ENCODE measurements at regions not wholly inside any gene's neighbourhood (a gene's known extent, or its start where the extent isn't known, plus 50 kb on each side); places are given as distances from the start of the nearest gene placed in this dataset.

DNA sequence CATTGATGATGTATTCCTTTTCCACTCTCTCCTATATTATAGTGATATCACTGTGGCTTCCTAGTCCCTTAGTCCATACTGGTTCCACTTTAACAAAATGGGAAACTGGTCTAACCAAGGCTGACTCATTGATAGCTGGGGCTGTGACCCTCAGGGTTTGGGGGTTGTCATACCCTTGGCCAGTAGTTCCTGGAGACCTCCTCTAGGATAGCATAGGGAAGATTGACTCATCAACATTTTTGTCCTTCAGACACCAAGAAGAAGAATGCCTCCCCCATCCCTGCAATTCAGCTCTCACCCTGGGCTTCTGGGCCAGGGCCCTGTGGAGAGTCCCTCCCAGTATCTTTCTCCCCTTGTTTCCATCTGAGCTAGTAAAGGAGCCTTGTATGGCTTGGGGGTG is 68.8 kb upstream of the PRPS1 start:
- intact Hi-C loops (cut with micrococcal nuclease), result no loop called here
- H3K79me2 ChIP-seq (ENCODE audit: insufficient read depth, low read length), result no peaks in the 10 kb centered on the region
- DNase-seq, result no peak
- H3K27ac ChIP-seq (ENCODE audit: low read depth in 1 of 2, low read length in 2 of 2), result no peak overlapping the region
- H3K9me3 ChIP-seq (replicated peaks in 1 of 2; ENCODE audit: control insufficient read depth in 1 of 2, insufficient read depth in 1 of 2, low read length in 2 of 2), result no peaks in the 10 kb centered on the region
- TF ChIP-seq, protein P1, sequence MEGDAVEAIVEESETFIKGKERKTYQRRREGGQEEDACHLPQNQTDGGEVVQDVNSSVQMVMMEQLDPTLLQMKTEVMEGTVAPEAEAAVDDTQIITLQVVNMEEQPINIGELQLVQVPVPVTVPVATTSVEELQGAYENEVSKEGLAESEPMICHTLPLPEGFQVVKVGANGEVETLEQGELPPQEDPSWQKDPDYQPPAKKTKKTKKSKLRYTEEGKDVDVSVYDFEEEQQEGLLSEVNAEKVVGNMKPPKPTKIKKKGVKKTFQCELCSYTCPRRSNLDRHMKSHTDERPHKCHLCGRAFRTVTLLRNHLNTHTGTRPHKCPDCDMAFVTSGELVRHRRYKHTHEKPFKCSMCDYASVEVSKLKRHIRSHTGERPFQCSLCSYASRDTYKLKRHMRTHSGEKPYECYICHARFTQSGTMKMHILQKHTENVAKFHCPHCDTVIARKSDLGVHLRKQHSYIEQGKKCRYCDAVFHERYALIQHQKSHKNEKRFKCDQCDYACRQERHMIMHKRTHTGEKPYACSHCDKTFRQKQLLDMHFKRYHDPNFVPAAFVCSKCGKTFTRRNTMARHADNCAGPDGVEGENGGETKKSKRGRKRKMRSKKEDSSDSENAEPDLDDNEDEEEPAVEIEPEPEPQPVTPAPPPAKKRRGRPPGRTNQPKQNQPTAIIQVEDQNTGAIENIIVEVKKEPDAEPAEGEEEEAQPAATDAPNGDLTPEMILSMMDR (IDR thresholded peaks at IDR 0.05), result no peak
- Mint-ChIP-seq H3K4me1 (no peaks in the 10 kb centered on the region), H3K4me3 (no peak overlapping the region), H3K9me3 (no peaks in the 10 kb centered on the region), H3K27ac (no peak overlapping the region), H3K27me3 (ENCODE audit: low read depth in 3 of 3) (peaks cover 1 to 6% (median 2%) of the 10 kb centered on the region in 3 donors), H3K36me3 (no peaks in the 10 kb centered on the region)
- H3K27me3 ChIP-seq (ENCODE audit: control insufficient read depth in 2 of 2, insufficient read depth in 2 of 2, low read length in 2 of 2), result no peaks in the 10 kb centered on the region
- no peaks in the 10 kb centered on the region for H4K20me1 ChIP-seq (ENCODE audit: insufficient read depth, low read length)
- no peak overlapping the region for H3K4me2 ChIP-seq (replicated peaks; ENCODE audit: extremely low read depth, low read length, poor library complexity, severe bottlenecking)
- H2AFZ ChIP-seq (ENCODE audit: insufficient read depth, low read depth, low read length, poor library complexity, severe bottlenecking), result no peak overlapping the region
- H3K9ac ChIP-seq (ENCODE audit: insufficient read depth, low read length, poor library complexity, severe bottlenecking), result no peak overlapping the region
- H3K36me3 ChIP-seq (replicated peaks in 1 of 2; ENCODE audit: control insufficient read depth in 1 of 2, insufficient read depth in 2 of 2, low read length in 2 of 2), result no peaks in the 10 kb centered on the region
- H3K4me1 ChIP-seq (ENCODE audit: control insufficient read depth in 1 of 2, insufficient read depth in 2 of 2, low read length in 2 of 2), result no peaks in the 10 kb centered on the region
- no peak overlapping the region for H3K4me3 ChIP-seq (replicated peaks in 1 of 3; ENCODE audit: low read depth in 2 of 3, low read length in 3 of 3)

DNA sequence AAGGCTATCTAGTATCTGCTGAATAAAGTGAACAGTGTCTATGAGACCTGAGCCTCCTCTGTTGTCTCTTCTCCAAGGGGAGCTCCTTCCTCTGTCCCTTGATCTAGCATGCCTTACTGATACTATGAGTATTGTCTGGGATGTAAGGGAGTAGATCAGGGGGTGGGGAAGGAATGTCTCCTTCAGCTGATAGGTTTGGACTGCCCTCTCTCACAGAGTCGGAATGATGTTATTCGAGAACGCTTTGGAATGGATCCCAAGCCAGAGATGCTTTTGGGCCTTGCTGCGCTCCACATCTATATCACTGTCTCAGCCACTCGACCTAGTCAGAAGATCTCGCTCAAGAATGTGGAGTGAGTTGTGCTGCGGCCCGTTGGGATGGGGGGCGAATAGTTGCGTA is 68.3 kb upstream of the PRPS1 start:
- Mint-ChIP-seq H3K36me3 (no peaks in the 10 kb centered on the region), H3K4me1 (no peaks in the 10 kb centered on the region)
- no peak for DNase-seq

More for the DNA sequence above, 68.3 kb upstream of the PRPS1 start:
- Histone ChIP-seq H3K36me3 (replicated peaks in 1 of 2; ENCODE audit: control insufficient read depth in 1 of 2, insufficient read depth in 2 of 2, low read length in 2 of 2) (no peaks in the 10 kb centered on the region), H2AFZ (ENCODE audit: insufficient read depth, low read depth, low read length, poor library complexity, severe bottlenecking) (no peak overlapping the region), H3K4me3 (replicated peaks in 1 of 3; ENCODE audit: low read depth in 2 of 3, low read length in 3 of 3) (no peak overlapping the region), H4K20me1 (ENCODE audit: insufficient read depth, low read length) (no peaks in the 10 kb centered on the region), H3K9me3 (replicated peaks in 1 of 2; ENCODE audit: control insufficient read depth in 1 of 2, insufficient read depth in 1 of 2, low read length in 2 of 2) (no peaks in the 10 kb centered on the region), H3K27me3 (ENCODE audit: control insufficient read depth in 2 of 2, insufficient read depth in 2 of 2, low read length in 2 of 2) (no peaks in the 10 kb centered on the region), H3K9ac (ENCODE audit: insufficient read depth, low read length, poor library complexity, severe bottlenecking) (no peak overlapping the region), H3K4me2 (replicated peaks; ENCODE audit: extremely low read depth, low read length, poor library complexity, severe bottlenecking) (no peak overlapping the region), H3K4me1 (ENCODE audit: control insufficient read depth in 1 of 2, insufficient read depth in 2 of 2, low read length in 2 of 2) (no peaks in the 10 kb centered on the region), H3K27ac (ENCODE audit: low read depth in 1 of 2, low read length in 2 of 2) (no peak overlapping the region), H3K79me2 (ENCODE audit: insufficient read depth, low read length) (no peaks in the 10 kb centered on the region)
- H3K27ac Mint-ChIP-seq, result no peak overlapping the region
- intact Hi-C loops (cut with micrococcal nuclease), result no loop called here
- no peaks in the 10 kb centered on the region for H3K9me3 Mint-ChIP-seq
- TF ChIP-seq, protein P1 (IDR thresholded peaks at IDR 0.05), result no peak
- no CpG with 5 or more reads among the region's 10 CpGs for WGBS (ENCODE audit: insufficient coverage)
- H3K27me3 Mint-ChIP-seq (ENCODE audit: low read depth in 3 of 3), result peaks cover 1 to 5% (median 2%) of the 10 kb centered on the region in 3 donors
- H3K4me3 Mint-ChIP-seq, result no peak overlapping the region

All from CD14-positive monocyte (primary cell).